Liver (tissue), 8 donors: ENCODE measurements at regions not wholly inside any gene's neighbourhood (a gene's known extent, or its start where the extent isn't known, plus 50 kb on each side); places are given as distances from the start of the nearest gene placed in this dataset.

Experiments
- DNase-seq: peaks from one replicate; pipeline ENCODE4 v3.0.0-alpha.2; 2017; ENCODE audit warnings: low spot score
- H3K27ac ChIP-seq, 2 donors: one replicate each; pipeline ENCODE4 v1.7.0; 2013; ENCODE audit warnings: inconsistent platforms in 2 of 2, low read length in 2 of 2, control low read depth in 1 of 2, low read depth in 1 of 2, mild to moderate bottlenecking in 1 of 2
- H3K27me3 ChIP-seq, 4 donors: one replicate each; pipeline versions ENCODE4 v1.6.1 to v1.7.0; 2013; ENCODE audit warnings: low read length in 3 of 4, inconsistent platforms in 1 of 4, mild to moderate bottlenecking in 1 of 4, moderate library complexity in 1 of 4; ENCODE audit not compliant: control insufficient read depth in 4 of 4, insufficient read depth in 4 of 4
- H3K36me3 ChIP-seq, 4 donors: one replicate each; pipeline versions ENCODE4 v1.6.1 to v1.7.0; 2013; ENCODE audit warnings: low read length in 3 of 4, mild to moderate bottlenecking in 3 of 4, low read depth in 1 of 4, moderate library complexity in 1 of 4; ENCODE audit not compliant: control insufficient read depth in 4 of 4, insufficient read depth in 3 of 4
- H3K4me1 ChIP-seq, 4 donors: one replicate each; pipeline versions ENCODE4 v1.6.1 to v1.7.0; 2013; ENCODE audit warnings: low read length in 3 of 4, mild to moderate bottlenecking in 3 of 4, moderate library complexity in 1 of 4; ENCODE audit not compliant: control insufficient read depth in 4 of 4, insufficient read depth in 4 of 4
- H3K4me3 ChIP-seq, 3 donors: one replicate each; pipeline versions ENCODE4 v1.6.1 to v1.7.0; 2013; ENCODE audit warnings: low read length in 3 of 3, control low read depth in 1 of 3, low read depth in 1 of 3, mild to moderate bottlenecking in 1 of 3
- H3K9ac ChIP-seq, 2 donors: one replicate each; pipeline ENCODE4 v1.7.0; 2013; ENCODE audit warnings: low read length in 2 of 2, mild to moderate bottlenecking in 2 of 2, moderate library complexity in 2 of 2, control low read depth in 1 of 2, low read depth in 1 of 2
- H3K9me3 ChIP-seq, 4 donors: one replicate each; pipeline versions ENCODE4 v1.6.1 to v1.7.0; 2013; ENCODE audit warnings: low read length in 3 of 4; ENCODE audit not compliant: control insufficient read depth in 4 of 4
- ATF3 ChIP-seq: IDR thresholded peaks from 2 replicates; pipeline ENCODE4 v1.6.1; 2016; ENCODE audit warnings: antibody characterized with exemption
- EGR1 ChIP-seq, 2 donors: IDR thresholded peaks; 2 replicates each; pipeline ENCODE4 v1.6.1; 2016 to 2018; ENCODE audit warnings: antibody characterized with exemption in 2 of 2, low read depth in 2 of 2
- FOXA1 ChIP-seq: IDR thresholded peaks from 2 replicates; pipeline ENCODE4 v1.6.1; 2016; ENCODE audit warnings: antibody characterized with exemption
- FOXA2 ChIP-seq: IDR thresholded peaks from 2 replicates; pipeline ENCODE4 v1.6.1; 2016; ENCODE audit warnings: antibody characterized with exemption
- GABPA ChIP-seq, 2 donors: IDR thresholded peaks in 1 of 2; conservative IDR thresholded peaks in 1 of 2; 2 replicates each; pipeline ENCODE4 v1.6.1; 2016; ENCODE audit warnings: antibody characterized with exemption in 2 of 2, mild to moderate bottlenecking in 1 of 2, moderate library complexity in 1 of 2
- HNF4A ChIP-seq, 2 donors: conservative IDR thresholded peaks; 2 replicates each; pipeline ENCODE4 v1.6.1; 2016; ENCODE audit warnings: antibody characterized with exemption in 2 of 2, mild to moderate bottlenecking in 2 of 2
- HNF4G ChIP-seq: IDR thresholded peaks from 2 replicates; pipeline ENCODE4 v1.6.1; 2016; ENCODE audit warnings: antibody characterized with exemption
- JUND ChIP-seq, 2 donors: IDR thresholded peaks; 2 replicates each; pipeline ENCODE4 v1.6.1; 2016; ENCODE audit warnings: antibody characterized with exemption in 2 of 2
- MAX ChIP-seq: IDR thresholded peaks from 2 replicates; pipeline ENCODE4 v1.6.1; 2016; ENCODE audit warnings: antibody characterized with exemption
- NR2F2 ChIP-seq: IDR thresholded peaks from 2 replicates; pipeline ENCODE4 v1.6.1; 2016; ENCODE audit warnings: antibody characterized with exemption
- RXRA ChIP-seq, 2 donors: IDR thresholded peaks; 2 replicates each; pipeline ENCODE4 v1.6.1; 2017 to 2018; ENCODE audit warnings: antibody characterized with exemption in 2 of 2, mild to moderate bottlenecking in 1 of 2
- SP1 ChIP-seq: IDR thresholded peaks from 2 replicates; pipeline ENCODE4 v1.6.1; 2018; ENCODE audit warnings: antibody characterized with exemption, mild to moderate bottlenecking
- TAF1 ChIP-seq: conservative IDR thresholded peaks from 2 replicates; pipeline ENCODE4 v1.6.1; 2016; ENCODE audit warnings: antibody characterized with exemption, mild to moderate bottlenecking
- YY1 ChIP-seq: IDR thresholded peaks from 2 replicates; pipeline ENCODE4 v1.6.1; 2016; ENCODE audit warnings: antibody characterized with exemption, mild to moderate bottlenecking
- WGBS: extraction: QIAGEN DNeasy Blood & Tissue Kit; methylation state at CpG from one replicate; pipeline ENCODE4 v1.1.7; 2013; 5-methylcytosine and 5-hydroxymethylcytosine counted together
- TF ChIP-seq, protein P1 (sequence below): IDR thresholded peaks from 2 replicates; pipeline ENCODE4 v1.6.1; 2016; ENCODE audit warnings: antibody characterized with exemption, mild to moderate bottlenecking
- TF ChIP-seq, protein P2 (sequence below): fragments of 150-350 bp; IDR thresholded peaks from 2 replicates; pipeline ENCODE4 v1.5.1; 2017; ENCODE audit warnings: improper control_type of control experiment, low read depth, low read length; ENCODE audit not compliant: missing input control
- TF ChIP-seq, protein P3 (sequence below): IDR thresholded peaks from 2 replicates; pipeline ENCODE4 v1.6.1; 2016; ENCODE audit warnings: antibody characterized with exemption
- donor health status: healthy.
- donor health status: healthy.
- donor health status: healthy.
- donor health status: healthy.
- donor health status: healthy.

DNA sequence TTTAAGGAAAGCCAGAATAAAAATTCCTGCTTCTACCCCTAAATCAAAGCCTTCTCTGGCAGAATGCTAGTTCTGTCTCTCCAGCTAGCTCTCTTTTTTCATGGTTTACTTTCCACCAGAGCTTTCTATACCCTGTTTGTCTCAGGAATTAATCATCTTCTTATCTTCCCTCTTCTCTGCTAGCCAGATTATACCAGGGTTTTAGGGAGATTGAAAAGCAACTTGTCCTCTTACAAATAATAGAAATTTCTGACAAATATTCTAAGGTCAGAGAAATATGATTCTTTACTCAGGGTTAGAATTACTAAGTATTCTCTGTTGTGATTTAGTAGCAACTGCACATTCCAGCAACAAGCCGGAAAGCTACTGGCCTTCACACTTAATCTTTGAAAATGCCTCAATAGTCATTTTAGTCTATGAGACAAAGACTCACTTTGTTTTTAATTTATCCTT is 166.4 kb downstream of the TANC2 start:
- H3K4me1 ChIP-seq: no peaks in the 10 kb centered on the region
- H3K4me3 ChIP-seq: no peak overlapping the region
- no peak overlapping the region for H3K27ac ChIP-seq
- no peaks in the 10 kb centered on the region for H3K36me3 ChIP-seq
- TF ChIP-seq JUND (IDR thresholded peaks at IDR 0.05): no peak
- TF ChIP-seq FOXA1: no peak
- no peak for TF ChIP-seq GABPA (IDR thresholded peaks at IDR 0.05 in 1 of 2, conservative IDR thresholded peaks at IDR 0.05 in 1 of 2)
- no peak for TF ChIP-seq MAX
- TF ChIP-seq, protein P1, sequence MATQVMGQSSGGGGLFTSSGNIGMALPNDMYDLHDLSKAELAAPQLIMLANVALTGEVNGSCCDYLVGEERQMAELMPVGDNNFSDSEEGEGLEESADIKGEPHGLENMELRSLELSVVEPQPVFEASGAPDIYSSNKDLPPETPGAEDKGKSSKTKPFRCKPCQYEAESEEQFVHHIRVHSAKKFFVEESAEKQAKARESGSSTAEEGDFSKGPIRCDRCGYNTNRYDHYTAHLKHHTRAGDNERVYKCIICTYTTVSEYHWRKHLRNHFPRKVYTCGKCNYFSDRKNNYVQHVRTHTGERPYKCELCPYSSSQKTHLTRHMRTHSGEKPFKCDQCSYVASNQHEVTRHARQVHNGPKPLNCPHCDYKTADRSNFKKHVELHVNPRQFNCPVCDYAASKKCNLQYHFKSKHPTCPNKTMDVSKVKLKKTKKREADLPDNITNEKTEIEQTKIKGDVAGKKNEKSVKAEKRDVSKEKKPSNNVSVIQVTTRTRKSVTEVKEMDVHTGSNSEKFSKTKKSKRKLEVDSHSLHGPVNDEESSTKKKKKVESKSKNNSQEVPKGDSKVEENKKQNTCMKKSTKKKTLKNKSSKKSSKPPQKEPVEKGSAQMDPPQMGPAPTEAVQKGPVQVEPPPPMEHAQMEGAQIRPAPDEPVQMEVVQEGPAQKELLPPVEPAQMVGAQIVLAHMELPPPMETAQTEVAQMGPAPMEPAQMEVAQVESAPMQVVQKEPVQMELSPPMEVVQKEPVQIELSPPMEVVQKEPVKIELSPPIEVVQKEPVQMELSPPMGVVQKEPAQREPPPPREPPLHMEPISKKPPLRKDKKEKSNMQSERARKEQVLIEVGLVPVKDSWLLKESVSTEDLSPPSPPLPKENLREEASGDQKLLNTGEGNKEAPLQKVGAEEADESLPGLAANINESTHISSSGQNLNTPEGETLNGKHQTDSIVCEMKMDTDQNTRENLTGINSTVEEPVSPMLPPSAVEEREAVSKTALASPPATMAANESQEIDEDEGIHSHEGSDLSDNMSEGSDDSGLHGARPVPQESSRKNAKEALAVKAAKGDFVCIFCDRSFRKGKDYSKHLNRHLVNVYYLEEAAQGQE: no peak
- TF ChIP-seq TAF1: no peak
- no peak for TF ChIP-seq HNF4A (conservative IDR thresholded peaks at IDR 0.05)
- no peak for TF ChIP-seq NR2F2
- no peak for TF ChIP-seq ATF3
- TF ChIP-seq EGR1 (IDR thresholded peaks at IDR 0.05; ENCODE audit: low read depth in 2 of 2): no peak
- no peak for TF ChIP-seq FOXA2
- TF ChIP-seq, protein P2, sequence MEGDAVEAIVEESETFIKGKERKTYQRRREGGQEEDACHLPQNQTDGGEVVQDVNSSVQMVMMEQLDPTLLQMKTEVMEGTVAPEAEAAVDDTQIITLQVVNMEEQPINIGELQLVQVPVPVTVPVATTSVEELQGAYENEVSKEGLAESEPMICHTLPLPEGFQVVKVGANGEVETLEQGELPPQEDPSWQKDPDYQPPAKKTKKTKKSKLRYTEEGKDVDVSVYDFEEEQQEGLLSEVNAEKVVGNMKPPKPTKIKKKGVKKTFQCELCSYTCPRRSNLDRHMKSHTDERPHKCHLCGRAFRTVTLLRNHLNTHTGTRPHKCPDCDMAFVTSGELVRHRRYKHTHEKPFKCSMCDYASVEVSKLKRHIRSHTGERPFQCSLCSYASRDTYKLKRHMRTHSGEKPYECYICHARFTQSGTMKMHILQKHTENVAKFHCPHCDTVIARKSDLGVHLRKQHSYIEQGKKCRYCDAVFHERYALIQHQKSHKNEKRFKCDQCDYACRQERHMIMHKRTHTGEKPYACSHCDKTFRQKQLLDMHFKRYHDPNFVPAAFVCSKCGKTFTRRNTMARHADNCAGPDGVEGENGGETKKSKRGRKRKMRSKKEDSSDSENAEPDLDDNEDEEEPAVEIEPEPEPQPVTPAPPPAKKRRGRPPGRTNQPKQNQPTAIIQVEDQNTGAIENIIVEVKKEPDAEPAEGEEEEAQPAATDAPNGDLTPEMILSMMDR: no peak
- no peak for TF ChIP-seq HNF4G
- WGBS: 95% methylated on average over 1 of the region's 1 CpG
- no peak for DNase-seq
- no peaks in the 10 kb centered on the region for H3K9me3 ChIP-seq
- no peak overlapping the region for H3K9ac ChIP-seq
- H3K27me3 ChIP-seq: no peaks in the 10 kb centered on the region

DNA sequence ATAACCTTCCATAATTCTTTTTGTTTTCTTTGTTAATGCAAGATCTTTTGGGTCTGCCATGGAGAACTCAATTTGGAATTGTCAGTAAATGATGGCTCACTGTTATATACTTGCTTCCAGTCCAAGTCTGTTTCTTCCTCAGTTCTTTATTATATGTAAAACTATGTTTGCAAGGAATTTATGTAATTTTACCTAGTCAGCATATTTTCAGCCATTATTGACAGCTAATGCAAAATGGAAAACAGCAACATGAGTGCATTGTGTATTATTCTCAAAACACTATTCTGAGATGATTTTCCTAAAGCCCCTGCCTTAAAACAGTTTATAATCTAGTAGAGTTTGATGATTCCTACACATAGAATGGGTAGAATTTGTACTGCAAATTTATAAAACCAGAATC is 167.5 kb downstream of the TANC2 start:
- H3K36me3 ChIP-seq: no peaks in the 10 kb centered on the region
- H3K4me3 ChIP-seq: no peak overlapping the region
- no peak overlapping the region for H3K27ac ChIP-seq
- H3K9me3 ChIP-seq: no peaks in the 10 kb centered on the region
- DNase-seq: no peak
- no peaks in the 10 kb centered on the region for H3K4me1 ChIP-seq
- H3K27me3 ChIP-seq: no peaks in the 10 kb centered on the region
- no peak overlapping the region for H3K9ac ChIP-seq
- no peak for TF ChIP-seq NR2F2
- TF ChIP-seq FOXA1: no peak
- TF ChIP-seq RXRA (IDR thresholded peaks at IDR 0.05): no peak
- TF ChIP-seq HNF4A (conservative IDR thresholded peaks at IDR 0.05): no peak
- no peak for TF ChIP-seq MAX
- TF ChIP-seq, protein P1: no peak
- TF ChIP-seq JUND (IDR thresholded peaks at IDR 0.05): no peak
- TF ChIP-seq SP1: no peak
- TF ChIP-seq, protein P2: no peak
- no peak for TF ChIP-seq EGR1 (IDR thresholded peaks at IDR 0.05; ENCODE audit: low read depth in 2 of 2)
- no peak for TF ChIP-seq TAF1
- TF ChIP-seq, protein P3, sequence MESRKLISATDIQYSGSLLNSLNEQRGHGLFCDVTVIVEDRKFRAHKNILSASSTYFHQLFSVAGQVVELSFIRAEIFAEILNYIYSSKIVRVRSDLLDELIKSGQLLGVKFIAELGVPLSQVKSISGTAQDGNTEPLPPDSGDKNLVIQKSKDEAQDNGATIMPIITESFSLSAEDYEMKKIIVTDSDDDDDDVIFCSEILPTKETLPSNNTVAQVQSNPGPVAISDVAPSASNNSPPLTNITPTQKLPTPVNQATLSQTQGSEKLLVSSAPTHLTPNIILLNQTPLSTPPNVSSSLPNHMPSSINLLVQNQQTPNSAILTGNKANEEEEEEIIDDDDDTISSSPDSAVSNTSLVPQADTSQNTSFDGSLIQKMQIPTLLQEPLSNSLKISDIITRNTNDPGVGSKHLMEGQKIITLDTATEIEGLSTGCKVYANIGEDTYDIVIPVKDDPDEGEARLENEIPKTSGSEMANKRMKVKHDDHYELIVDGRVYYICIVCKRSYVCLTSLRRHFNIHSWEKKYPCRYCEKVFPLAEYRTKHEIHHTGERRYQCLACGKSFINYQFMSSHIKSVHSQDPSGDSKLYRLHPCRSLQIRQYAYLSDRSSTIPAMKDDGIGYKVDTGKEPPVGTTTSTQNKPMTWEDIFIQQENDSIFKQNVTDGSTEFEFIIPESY: no peak
- no peak for TF ChIP-seq YY1
- TF ChIP-seq HNF4G: no peak
- TF ChIP-seq GABPA (IDR thresholded peaks at IDR 0.05 in 1 of 2, conservative IDR thresholded peaks at IDR 0.05 in 1 of 2): no peak
